ENCODE measurements at regions not wholly inside any gene's neighbourhood (a gene's known extent, or its start where the extent isn't known, plus 50 kb on each side); places are given as distances from the start of the nearest gene placed in this dataset.

DNA sequence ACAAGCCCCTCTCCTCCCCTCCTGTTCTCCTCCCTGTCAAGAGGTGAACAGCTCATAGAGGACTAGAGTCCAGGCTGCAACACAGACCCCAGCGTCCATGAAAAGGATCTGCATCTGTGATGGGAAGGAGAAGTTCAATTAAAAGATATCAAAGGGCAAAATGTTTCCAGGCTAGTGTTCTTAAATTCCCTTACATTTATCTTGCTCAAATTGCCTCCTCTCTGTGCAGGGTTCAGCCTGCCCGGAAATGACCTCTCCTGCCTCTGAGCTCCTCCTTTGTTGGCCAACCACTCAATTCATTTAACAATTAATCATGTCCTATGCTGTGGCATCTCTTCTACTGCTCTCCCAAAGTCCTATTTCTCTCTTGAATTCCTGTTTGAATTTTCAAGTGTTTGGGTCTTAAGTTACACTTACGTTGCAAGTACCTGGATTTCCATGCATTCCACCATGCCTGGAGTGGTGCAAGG, 105.3 kb downstream of the TSN start:
- no peak for DNase-seq (ENCODE audit: low spot score)

- DNase-seq (ENCODE audit: low spot score): no peak
Observed at GRCh38 chr2:121862286-121862685, 106.8 kb downstream of the TSN start.

- DNase-seq (ENCODE audit: low spot score): no peak
Observed at GRCh38 chr2:121865914-121866313, 110.5 kb downstream of the TSN start.

DNA sequence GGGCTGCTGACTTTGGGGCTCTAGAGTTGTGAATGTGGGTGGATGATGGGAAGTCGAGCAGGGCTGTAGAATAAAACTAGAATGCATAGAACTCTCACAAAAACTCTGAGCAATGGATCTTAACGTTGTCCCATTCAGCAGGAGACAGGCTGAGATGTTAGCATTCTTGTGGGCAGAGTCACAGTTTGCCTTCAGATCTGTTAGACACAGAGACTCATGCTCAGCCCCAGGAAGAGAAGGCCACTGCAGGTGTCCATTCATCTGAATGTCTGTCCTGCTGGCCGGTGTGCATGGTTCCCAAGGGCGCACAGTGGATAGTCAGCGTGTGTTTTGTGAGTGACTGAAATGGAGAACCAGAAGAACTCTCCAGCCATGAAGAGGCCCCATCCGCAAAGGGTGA, 111.3 kb downstream of the TSN start:
- DNase-seq (ENCODE audit: low spot score): no peak

DNA sequence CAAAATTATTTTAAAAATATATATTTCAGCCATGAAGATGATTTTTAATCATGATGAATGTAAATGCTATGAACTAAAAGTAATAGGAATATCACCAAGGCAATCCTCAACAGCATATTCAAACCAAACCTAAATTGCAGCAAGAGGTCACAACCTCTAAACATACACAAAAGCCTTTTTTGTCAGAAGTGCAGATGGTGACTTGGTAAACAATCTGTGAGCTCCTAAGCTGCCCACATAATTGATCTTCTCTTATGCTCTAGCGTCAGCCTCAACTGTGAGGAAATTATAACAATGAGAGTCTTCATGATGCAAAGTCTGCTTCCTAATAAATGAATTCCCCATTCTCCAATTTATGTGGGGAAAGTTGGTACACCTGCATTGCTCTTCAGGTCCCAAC, 113.2 kb downstream of the TSN start:
- DNase-seq (ENCODE audit: low spot score): no peak

DNA sequence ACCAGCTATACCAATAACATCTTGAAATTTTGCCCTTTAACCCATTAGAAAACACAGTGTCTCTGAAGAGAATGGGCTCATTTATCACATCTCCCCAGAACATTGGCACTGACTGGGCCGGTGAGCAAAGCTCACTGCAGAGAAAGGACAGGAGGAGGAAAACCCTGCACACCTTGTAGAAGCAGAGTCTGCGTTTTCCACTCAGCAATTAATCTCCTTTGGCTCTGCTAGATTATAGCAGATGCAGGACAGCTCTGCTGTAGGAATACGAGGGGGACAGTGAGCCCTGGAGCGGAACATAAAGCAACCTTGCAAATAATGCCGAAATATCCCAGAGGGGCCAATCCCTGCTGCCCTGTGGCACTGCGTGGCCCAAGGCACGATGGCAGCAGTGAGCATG, 113.9 kb downstream of the TSN start:
- no peak for DNase-seq (ENCODE audit: low spot score)

GRCh38 chr2:121869873-121870272, 114.4 kb downstream of the TSN start:
- no peak for DNase-seq (ENCODE audit: low spot score)

- DNase-seq (ENCODE audit: low spot score): no peak
Observed at GRCh38 chr2:121872651-121873050, 117.2 kb downstream of the TSN start.

- DNase-seq (ENCODE audit: low spot score): no peak
Observed at GRCh38 chr2:121873864-121874263, 118.4 kb downstream of the TSN start.

DNA sequence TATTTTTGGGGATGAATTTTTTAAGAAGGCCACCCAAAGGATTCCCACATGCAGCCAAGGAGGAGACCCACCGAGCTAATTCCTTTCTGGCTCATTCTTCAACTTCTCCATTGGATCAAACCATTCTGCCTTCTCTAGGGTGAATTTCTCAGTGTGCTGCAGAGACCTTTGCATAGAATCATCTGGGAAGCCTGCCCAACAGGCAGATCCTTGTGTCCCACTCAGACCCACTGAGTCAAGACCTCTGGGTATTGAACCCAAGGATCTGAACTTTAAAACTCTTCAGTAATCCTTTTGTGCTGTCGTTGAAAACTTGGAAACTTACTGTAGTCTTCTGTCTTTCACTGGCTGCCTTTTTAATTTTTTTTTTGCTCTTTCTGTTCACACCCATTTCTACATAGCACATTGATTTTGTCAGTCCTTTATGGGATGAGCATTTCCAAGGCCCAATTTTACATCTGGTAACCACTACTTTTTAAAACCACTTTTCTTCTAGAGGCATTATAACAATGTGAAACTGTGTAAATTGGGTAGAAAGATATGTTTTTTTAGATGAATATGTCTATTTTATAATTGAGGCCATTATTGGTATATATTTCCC, 120.2 kb downstream of the TSN start:
- no peak for DNase-seq (ENCODE audit: low spot score)

- DNase-seq (ENCODE audit: low spot score): no peak
Observed at GRCh38 chr2:121877366-121877765, 121.9 kb downstream of the TSN start.

- no peak for DNase-seq (ENCODE audit: low spot score)
Observed at GRCh38 chr2:121880283-121880682, 124.8 kb downstream of the TSN start.

GRCh38 chr2:121881038-121881437, 125.6 kb downstream of the TSN start:
- DNase-seq (ENCODE audit: low spot score): no peak

DNA sequence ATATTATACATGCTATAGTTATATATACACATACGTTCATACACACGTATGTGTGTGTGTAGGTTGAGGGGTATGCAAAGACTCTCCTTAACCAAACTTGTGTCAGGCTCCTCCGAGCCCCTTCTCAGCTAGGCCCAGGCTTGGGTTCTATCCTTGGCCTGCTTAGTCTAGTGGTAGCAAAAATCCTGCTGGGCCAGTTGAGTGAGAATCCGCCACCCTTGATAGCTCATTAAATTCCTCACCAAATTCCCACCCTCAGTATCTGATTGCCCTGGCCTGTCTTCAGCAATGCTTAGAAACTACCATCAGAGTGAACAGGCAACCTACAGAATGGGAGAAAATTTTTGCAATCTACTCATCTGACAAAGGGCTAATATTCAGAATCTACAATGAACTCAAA, 126.5 kb downstream of the TSN start:
- DNase-seq (ENCODE audit: low spot score): no peak

DNA sequence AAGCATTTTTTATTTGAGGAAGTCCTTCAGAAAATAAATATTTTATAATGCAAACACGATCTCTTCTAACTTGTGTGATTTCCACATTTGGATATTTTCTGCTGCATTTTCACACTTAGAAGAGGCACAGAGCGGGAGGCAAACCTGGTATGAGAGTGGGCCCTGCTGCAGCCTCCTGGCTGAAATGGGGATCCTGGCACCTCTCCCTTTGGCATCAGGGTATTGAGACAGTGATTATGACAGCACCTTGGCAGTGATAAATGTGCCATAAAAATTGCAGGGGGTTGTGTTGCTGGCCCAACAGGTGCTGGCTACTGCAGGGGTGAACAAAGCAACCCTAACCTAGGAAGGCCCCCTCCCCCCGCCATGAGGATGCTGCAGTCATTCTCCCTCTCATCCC, 128.6 kb downstream of the TSN start:
- no peak for DNase-seq (ENCODE audit: low spot score)

DNA sequence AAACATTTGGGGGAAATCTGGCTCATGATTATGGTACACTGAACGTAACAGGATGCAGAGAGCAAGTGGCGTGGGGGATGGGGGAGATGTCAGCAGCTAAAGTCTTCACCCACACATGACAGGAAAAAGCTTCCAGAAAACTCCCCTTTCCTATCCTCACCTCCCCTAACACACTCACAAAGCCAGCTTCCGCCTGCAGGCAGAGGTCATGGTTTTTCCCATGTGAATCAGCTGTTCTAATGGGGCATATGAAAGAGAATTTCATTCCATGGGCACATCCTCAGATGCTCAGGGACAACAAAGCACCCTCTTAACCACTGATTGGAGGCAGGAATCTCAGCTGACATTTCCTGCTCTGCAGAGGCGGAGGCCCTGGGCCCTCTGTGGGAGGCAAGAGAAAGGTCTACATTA, 129.1 kb downstream of the TSN start:
- no peak for DNase-seq (ENCODE audit: low spot score)

DNA sequence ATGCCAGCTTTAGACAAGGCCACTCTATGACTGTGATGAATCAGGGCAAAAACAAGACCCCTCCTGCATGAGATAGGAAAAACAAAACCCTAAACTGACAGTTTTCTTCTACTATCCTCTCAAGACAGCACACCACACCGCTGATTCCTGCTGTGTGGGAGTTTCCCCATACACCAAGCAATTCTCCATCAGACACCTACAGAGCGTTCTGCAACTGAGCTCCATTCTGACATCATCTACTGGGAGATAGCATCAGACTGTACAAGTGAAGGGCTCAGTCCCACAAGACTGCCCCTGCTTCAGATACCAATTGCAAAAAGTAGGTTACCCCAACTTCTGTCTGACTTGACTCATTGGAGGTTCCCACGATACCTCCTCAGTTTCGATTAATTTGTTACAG, 130.6 kb downstream of the TSN start:
- no peak for DNase-seq (ENCODE audit: low spot score)

DNA sequence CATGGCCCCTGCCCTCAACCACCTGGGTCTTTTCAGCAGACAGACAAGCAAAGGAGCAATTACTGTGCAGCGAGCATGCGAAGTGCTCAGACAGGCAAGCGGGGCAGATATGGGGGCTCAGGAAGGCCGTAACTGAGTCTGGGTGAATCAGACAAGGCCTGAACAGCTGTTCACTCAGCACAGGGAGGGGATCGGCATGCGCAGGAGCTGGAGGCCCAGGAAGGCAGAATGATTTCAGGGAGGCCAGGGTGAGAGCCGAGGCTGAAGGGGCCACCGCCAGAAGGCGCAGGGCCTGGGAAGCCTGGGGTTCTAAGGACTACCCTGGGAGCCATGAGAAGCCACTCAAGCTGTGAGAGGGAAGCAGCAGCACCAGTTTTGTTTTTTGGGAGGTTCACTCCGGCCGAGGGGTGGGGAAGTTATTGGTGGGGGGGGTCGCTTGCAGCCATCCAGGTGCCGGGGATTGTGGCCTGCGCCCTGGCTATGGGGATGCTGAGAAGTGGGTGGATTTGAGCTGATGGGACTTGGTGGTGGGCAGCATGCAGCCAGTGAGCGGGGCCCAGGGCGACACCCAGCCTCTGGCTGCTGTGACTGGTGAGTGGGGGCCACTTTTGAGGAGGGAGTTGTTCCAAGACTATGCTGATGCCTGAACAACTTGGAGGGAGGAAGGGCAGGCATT, 132.2 kb downstream of the TSN start:
- no peak for DNase-seq (ENCODE audit: low spot score)

DNA sequence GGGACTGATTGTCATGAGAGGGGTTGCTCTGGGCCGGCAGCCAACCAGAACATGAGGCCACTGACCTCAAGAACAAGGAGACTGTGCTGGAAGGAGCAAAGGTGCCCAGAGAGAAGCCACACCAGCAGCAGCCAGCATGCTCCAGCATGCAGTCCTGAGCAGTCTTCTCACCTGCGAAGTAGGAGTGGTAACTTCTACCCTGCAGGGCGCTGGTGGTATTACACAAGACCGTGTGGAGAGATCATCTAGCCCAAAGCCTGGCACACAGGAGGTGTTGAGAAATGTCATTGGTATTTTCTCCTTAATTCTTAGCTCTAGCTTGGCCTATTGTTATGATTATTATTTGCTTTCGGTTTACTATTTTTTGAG, 132.7 kb downstream of the TSN start:
- peak; percentile 56 for DNase-seq (ENCODE audit: low spot score)

DNA sequence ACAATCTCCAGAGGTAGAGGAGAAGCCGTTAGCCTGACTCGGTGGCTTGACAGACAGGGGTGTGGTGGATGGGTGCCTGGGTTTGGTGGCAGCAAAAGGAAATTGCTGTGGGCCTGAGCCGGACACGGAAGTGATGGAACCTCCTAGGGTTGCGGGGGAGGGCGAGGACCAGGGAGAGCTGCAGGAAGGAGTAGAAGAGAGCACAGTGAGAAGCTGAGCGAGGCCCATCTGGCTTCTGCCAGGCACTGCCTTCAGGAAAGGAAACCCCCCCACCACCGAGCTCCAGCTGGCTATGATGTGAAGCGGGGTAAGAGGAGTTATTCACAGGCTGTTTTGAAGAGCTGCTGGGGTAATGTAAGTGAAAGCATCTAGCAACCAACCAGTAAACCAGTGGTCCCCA, 134.6 kb downstream of the TSN start:
- DNase-seq (ENCODE audit: low spot score): no peak

DNA sequence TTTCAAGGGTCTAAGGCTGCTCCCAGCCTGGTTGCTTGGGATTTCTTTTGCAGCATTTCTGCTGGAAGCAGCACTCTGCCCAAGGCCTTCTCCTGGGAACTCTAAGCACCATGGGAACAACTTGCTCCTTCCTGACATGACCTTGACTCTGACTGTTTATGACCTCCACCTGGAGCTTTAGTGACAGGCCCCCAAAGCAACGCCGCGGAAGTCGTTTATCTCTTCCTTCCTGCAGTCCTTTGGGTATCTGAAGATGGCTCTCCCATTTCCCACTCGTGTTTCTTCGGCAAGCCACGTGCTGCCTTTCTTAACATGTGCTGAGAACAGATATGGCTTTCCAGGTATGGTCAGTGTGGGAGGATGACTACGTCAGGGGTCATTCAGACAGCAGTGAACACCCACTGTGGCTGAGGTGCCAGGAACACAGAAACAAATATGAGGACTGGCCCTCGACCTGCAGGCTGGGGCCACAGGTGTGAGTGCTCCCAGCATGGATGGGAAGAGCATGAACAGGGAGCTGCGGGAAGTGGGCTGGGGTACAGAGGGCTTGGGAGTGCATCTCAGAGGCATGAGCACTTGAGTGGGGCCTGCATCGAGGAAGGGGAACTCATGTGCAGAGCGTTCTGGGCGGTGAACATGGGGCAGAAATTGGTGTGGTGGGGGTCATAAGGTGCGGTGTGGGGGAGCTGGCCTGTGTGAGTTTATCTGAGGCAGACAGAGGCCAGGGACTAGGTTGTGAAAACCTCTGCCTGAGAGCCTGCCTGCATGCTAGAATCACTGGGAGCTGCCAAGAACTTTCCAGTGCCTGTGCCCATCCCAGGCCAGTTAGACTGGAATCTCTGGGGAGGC, 140.5 kb downstream of the TSN start:
- no peak for DNase-seq (ENCODE audit: low spot score)

- DNase-seq (ENCODE audit: low spot score): peak; percentile 77
Observed at GRCh38 chr2:121897335-121897970, 142.0 kb downstream of the TSN start.

DNA sequence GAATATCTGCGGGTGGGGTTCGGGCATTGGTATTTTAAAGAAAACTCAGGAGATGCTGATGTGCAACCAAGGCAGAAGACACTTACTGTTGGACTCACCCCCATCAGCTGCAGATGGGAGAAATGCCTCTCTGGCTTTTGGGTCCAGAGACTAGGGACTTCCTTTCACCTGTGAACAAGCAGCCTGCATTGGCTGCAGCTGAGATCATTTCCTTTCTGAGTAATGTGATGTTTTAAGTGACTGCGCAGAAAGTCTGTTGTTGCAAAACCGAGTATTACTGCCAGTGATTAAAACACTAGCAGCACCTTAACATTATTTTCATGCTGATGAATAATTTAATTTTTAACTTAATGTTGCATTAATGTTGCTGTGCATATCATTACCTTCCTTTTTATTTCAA, 143.0 kb downstream of the TSN start:
- DNase-seq (ENCODE audit: low spot score): no peak

Measured in NAMALWA (cell line).